ENCODE measurements at regions not wholly inside any gene's neighbourhood (a gene's known extent, or its start where the extent isn't known, plus 50 kb on each side); places are given as distances from the start of the nearest gene placed in this dataset.

DNA sequence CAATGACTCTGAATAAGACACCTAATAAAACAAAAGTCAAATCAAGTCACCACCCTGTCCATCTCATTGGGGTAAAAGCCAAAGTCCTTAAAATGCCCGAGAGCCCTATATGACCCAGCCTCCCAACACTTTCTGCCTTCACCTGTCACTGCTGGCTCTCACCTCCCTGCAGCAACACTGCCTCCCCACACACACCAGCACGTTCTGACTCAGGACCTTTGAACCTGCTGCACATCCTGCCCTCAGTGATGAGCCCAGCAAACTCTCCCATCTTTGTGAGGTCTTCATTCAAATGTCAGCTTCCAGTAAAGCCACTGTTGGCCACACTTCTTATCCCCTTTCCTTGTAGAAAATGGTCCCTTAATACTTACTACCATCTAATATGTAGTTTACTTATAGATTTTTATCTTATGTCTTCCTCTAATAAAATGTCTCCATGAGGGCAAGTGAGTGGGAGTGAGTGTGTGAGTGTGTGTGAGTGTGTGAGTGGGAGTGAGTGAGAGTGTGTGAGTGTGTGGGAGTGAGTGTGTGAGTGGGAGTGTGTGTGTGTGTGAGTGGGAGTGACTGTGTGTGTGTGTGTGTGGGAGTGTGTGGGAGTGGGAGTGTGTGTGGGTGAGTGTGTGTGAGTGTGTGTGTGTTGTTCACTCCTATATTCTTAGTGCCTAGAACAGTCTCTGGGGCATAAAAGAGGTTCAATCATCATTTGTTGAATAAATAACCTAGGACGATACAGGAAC lies 504.7 kb downstream of the EIPR1 start:
- H3K4me1 ChIP-seq (ENCODE audit: insufficient read depth) = no peaks in the 10 kb centered on the region
- H3K36me3 ChIP-seq = no peaks in the 10 kb centered on the region
- H3K27me3 ChIP-seq = no peaks in the 10 kb centered on the region
- WGBS, 3 donors = 62 to 74% (median 71%) methylated on average over 3 of the region's 3 CpGs
- no peak for DNase-seq
- H3K4me3 ChIP-seq = no peak overlapping the region
- TF ChIP-seq POLR2A (IDR thresholded peaks at IDR 0.05) (no peak), EP300 (IDR thresholded peaks at IDR 0.05) (no peak)
- TF ChIP-seq, protein P1, sequence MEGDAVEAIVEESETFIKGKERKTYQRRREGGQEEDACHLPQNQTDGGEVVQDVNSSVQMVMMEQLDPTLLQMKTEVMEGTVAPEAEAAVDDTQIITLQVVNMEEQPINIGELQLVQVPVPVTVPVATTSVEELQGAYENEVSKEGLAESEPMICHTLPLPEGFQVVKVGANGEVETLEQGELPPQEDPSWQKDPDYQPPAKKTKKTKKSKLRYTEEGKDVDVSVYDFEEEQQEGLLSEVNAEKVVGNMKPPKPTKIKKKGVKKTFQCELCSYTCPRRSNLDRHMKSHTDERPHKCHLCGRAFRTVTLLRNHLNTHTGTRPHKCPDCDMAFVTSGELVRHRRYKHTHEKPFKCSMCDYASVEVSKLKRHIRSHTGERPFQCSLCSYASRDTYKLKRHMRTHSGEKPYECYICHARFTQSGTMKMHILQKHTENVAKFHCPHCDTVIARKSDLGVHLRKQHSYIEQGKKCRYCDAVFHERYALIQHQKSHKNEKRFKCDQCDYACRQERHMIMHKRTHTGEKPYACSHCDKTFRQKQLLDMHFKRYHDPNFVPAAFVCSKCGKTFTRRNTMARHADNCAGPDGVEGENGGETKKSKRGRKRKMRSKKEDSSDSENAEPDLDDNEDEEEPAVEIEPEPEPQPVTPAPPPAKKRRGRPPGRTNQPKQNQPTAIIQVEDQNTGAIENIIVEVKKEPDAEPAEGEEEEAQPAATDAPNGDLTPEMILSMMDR (IDR thresholded peaks at IDR 0.05) = no peak
- H3K27ac ChIP-seq = no peak overlapping the region
- H3K9me3 ChIP-seq = peaks cover 0 to 3% of the 10 kb centered on the region in 2 donors
- intact Hi-C loops (cut with DNase I) = no loop called here

DNA sequence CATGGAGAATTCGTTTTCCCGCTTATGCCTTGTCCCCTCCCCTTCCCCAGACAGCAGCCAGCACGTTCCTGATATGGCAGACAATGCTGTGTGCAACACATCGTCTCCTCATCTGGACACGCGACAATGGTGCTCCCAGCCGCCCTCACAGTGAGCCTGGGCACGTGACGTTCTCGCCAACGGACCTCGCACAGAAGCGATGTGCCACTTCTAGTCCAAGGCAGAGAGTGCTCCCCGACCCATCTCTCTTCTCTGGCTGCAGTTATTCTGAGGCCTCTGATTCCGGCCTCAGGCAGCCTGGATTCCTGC lies 505.4 kb downstream of the EIPR1 start:
- H3K27me3 ChIP-seq = no peaks in the 10 kb centered on the region
- H3K9me3 ChIP-seq = no peaks in the 10 kb centered on the region
- no peaks in the 10 kb centered on the region for H3K4me1 ChIP-seq (ENCODE audit: insufficient read depth)
- DNase-seq = no peak
- no peak overlapping the region for H3K27ac ChIP-seq
- TF ChIP-seq EP300 (IDR thresholded peaks at IDR 0.05) = no peak
- no peak for TF ChIP-seq POLR2A (IDR thresholded peaks at IDR 0.05)
- TF ChIP-seq, protein P1 (IDR thresholded peaks at IDR 0.05) = no peak
- WGBS, 3 donors = 81 to 85% (median 84%) methylated on average over 15 of the region's 15 CpGs
- H3K36me3 ChIP-seq = no peaks in the 10 kb centered on the region
- H3K4me3 ChIP-seq = no peak overlapping the region
- intact Hi-C loops (cut with DNase I) = no loop called here

DNA sequence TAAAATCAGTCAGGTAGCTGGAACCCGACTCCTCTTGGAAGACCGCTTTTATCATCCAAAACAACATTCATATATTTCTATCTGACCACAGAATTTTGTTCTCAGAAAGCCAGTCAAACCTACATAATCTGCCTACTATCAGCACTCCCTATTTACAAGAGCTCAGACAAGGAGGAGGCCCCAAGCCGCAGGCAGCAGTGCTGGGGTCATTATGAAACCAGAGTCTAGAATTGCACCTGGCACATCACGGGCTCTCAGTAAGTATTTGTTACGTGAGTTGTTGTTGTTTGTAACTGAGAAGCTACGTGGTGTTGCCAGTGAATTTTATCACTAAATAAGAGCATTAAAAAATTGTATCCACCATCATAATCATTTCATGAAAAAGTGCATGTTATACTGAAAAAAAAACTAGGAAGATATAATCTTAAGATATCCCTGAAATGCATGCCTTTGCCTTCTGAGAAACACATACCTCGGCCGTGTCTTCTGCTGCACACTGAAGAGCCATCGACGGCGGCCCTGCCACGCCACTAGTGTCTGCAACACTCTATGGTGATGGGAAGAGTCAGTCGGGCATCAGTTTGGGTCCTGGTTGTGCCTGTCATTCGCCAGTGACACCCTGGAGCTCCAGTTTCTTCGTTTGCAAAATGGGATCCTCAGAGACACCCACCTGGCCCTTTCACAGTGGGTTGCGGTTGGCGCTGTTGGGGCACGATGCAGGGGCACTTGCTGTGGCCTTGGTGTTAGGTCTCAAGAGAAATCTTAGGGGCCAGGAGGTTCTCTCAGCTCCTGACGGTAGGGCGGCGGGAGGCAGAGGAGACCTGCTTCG lies 505.9 kb downstream of the EIPR1 start:
- TF ChIP-seq, protein P1 (IDR thresholded peaks at IDR 0.05) = no peak
- TF ChIP-seq POLR2A (IDR thresholded peaks at IDR 0.05) (no peak), EP300 (IDR thresholded peaks at IDR 0.05) (no peak)
- 81 to 87% (median 85%) methylated on average over 22 of the region's 22 CpGs for WGBS, 3 donors
- no peak overlapping the region for H3K4me3 ChIP-seq
- H3K27me3 ChIP-seq = no peaks in the 10 kb centered on the region
- DNase-seq = no peak
- no peak overlapping the region for H3K27ac ChIP-seq
- no peaks in the 10 kb centered on the region for H3K36me3 ChIP-seq
- intact Hi-C loops (cut with DNase I) = no loop called here
- H3K9me3 ChIP-seq = no peaks in the 10 kb centered on the region
- no peaks in the 10 kb centered on the region for H3K4me1 ChIP-seq (ENCODE audit: insufficient read depth)

DNA sequence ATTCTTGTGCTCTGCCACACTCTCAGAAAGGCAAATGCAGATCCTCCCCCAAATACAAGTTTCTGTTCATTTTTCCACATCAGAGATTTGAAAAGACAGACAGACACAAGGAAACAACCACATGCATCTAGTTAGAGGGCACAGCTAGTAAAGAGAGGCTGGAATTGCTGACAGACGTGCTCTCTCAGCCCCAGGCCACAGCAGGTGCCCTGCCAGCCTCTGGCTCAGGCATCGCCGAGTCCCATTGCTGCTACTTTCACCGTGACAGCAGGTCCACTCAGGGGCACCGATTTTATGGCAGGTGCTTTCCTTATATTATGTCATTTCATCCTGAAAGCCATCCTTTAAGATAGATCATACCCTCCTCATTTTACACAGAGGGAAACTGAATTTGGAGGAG lies 507.5 kb downstream of the EIPR1 start:
- no peaks in the 10 kb centered on the region for H3K27me3 ChIP-seq
- DNase-seq = no peak
- no peak for TF ChIP-seq EP300 (IDR thresholded peaks at IDR 0.05)
- TF ChIP-seq, protein P1 (IDR thresholded peaks at IDR 0.05) = no peak
- TF ChIP-seq POLR2A (IDR thresholded peaks at IDR 0.05) = no peak
- H3K4me3 ChIP-seq = no peak overlapping the region
- H3K27ac ChIP-seq = no peak overlapping the region
- H3K9me3 ChIP-seq = no peaks in the 10 kb centered on the region
- H3K36me3 ChIP-seq = no peaks in the 10 kb centered on the region
- no peaks in the 10 kb centered on the region for H3K4me1 ChIP-seq (ENCODE audit: insufficient read depth)
- 61 to 83% (median 61%) methylated on average over 5 of the region's 5 CpGs for WGBS, 3 donors
- intact Hi-C loops (cut with DNase I) = no loop called here
